NCI-H146 treated with DMSO at 0.1 percent for 48 hours (cell line): ENCODE measurements at regions not wholly inside any gene's neighbourhood (a gene's known extent, or its start where the extent isn't known, plus 50 kb on each side); places are given as distances from the start of the nearest gene placed in this dataset.

ENCODE experiments used
- DNase-seq: peaks from one replicate; lab custom pipeline; 2025; ENCODE audit not compliant: unreplicated experiment; lab: John Stamatoyannopoulos, UW

DNA sequence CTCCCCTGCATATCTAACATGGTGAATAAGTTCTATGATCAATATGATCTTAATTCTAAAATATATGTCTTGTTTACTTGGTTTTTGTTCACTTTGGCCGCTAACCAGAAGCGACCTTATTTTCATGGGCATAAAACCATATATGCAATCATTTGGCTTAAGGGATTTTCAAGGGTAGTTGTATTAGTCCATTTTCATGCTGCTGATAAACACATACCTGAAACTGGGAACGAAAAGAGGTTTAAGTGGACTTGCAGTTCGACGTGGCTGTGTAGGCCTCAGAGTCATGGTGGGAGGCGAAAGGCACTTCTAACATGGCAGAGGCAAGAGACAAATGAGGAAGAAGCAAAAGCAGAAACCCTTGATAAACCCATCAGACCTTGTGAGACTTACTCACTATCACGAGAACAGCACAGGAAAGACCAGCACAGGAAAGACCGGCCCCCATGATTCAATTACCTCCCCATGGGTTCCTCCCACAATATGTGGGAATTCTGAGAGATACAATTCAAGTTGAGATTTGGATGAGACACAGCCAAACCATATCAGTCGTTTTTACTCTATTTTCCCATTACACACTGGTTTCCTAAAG lies 114.3 kb upstream of the CPEB2 start:
- DNase-seq: no peak

DNA sequence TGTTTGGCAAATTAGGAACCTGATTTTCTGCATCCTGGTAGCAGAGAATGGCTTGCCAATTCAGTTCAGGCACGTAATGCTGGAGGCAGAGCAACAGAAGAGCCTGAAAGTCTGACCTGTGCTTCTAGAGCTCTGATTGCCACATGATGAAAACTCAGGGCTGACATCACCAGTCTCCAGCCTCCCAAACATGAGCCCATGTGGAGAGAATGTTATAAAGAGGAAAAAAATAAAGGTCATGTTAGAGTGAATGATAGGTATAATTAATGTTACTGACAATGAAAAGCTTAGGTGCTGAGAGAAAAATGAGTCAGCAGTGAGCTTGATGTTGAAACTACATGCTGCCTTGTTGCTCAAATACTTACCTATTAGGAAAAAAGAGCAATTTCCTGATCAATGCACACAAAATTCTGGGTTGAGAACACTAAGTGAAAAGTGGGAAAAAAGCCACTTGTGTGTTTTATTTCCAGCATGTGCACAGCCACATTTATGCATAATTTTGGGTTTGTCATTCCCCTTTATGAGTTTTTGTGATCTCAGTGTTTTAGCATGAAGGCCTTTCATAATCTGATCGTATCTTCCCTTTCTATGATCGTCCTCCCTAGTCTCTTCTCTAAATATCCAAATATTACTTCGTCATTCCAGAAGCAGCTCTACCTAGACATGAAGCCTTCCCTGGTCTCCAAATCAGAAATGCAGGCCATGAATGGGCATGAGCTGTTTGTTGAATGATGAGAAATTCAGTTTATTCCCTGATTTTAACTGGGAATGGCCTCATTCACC lies 113.3 kb upstream of the CPEB2 start:
- DNase-seq: no peak

DNA sequence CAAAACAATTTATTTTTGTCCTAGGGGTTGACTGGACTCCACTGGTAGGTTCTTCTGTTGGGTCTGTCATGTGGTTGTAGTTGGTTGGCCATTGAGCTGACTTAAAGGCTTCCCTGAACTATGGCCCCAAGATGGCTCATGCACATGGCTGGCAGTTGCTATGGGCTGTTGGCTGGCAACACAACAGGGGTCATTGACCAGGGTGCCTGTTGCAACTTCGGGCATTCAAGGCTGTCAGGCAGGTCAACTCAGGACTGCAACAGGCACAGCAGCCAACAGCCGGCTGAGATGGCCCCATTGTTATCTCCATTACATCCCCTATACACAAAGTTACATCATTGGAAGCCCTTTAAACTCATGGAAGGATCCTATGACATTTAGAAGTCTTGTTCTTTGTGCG lies 109.7 kb upstream of the CPEB2 start:
- no peak for DNase-seq

DNA sequence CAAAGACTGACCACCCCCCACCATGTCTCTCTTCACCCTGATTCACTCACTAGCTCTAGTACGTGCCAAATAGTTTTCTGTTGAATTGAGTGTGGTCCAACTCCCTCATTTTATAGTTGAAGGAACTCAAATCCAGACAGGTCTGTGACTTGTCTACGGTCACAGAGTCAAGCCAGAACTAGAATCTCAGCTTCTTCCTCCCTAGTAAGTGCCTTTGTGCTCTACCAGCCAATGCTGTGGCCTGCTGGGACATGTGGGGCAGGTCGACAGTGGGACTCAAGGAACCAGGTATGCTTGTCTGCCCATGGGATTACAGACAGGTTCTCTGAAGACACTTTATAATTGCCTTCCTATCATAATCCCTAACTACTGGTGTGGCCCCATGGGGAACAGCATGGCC lies 108.6 kb upstream of the CPEB2 start:
- DNase-seq: no peak

DNA sequence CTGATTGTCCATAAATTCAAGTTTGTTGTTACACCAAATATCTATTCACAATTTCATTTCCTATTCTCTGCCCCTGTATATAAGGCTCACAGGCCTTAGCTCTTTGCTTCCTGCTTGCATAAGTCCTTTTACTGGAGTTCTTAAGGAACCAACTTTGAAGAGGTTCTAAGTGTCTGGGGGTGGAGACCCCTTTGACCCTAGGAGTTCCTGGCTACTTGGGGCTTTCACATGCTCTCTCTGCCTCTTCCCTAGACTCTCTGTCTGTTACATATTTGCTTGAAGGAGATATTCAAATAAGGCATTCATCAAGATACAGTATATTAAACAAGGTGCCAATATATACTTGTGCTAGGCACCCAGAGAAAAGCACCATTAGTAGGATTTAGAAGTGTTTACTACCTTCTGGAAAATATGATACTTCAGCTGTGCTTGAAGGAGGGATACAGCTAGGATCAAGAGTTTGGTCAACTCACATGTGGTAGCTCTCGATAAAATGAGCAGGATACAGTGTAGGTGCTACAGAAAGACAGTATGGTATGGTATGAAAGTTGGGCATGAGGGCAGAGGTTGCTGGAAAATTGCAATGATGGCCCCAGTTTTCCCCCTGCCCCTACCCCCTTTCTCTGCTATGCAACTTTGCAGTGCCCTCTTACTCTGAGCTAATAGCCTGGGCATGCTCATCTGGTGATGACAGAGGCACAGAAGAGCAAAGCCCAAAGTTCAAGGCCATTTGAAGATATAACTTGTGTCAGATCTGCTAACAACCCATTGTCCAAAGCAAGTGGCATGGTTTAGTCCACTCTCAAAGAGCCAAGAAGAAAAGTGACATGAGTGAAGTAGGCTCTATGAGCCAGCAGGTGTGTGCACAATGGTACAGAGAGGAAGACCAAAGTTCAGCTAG lies 107.6 kb upstream of the CPEB2 start:
- no peak for DNase-seq

DNA sequence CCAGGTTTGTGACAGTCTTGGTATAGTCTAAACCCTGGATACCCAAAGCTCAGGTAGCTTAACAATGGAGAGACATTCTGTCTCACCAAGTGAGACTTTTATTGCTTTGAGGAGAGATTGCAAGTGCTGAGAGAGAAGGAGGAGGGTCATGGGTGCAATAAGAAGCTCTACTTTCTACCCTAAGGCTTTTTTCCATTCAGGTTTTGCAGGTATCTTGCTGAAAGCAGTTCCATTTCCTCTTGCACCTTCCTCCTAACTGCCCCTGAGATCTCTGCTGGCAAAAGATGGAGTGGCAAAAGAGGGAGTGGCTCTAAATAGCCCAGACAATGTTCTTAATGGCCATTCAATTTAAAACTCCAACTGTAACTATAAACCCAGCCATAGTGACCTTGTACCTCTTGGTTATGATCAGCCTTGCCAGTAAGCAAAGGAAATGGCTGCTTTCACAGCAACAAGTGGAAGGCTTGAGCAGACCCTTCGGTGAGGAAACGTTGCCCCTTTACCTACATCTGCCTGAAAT lies 105.6 kb upstream of the CPEB2 start:
- DNase-seq: no peak

DNA sequence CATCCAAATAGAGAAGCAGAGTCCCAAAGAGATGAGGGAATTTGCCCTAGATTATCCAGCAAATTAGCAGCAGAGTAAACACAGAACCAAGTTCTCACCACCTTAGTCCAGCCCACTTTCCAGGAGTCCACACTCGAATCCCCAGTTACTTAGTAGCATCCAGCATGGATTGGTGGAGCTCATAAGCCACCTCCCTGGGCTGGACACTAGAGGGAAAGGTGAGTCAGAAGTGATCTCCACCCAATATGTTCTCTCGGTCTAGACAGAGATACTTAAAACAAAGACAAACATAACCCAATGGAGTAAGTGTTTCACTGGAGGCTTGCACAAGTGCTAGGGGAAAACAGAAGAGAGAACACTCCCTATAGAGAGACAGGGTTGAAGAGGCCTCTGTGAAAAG lies 105.1 kb upstream of the CPEB2 start:
- DNase-seq: no peak

- no peak for DNase-seq
These were observed 103.3 kb upstream of the CPEB2 start for GRCh38 chr4:14898989-14899388.

- DNase-seq: no peak
These were observed 99.9 kb upstream of the CPEB2 start for GRCh38 chr4:14902342-14902741.

DNA sequence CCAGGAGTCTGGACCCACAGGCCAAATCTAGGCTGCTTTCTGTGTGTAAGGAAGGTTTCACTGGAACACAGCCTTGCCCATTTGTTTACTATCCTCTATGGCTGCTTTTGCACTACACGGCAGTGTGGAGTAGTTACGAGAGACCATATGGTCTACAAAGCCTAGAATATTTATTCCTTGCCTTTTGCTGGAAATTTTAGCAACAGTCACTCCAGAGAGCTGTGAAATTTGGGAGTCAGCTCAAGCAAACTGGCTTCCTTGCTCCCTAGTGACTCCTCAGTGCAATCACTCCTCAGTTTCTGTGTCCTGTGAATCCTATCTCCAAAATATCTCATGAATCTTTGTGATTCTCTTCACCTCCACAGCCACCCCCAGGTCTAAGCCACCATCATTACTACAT lies 99.0 kb upstream of the CPEB2 start:
- no peak for DNase-seq

- no peak for DNase-seq
These were observed 95.5 kb upstream of the CPEB2 start for GRCh38 chr4:14906805-14907204.

GRCh38 chr4:14908635-14909034 lies 93.6 kb upstream of the CPEB2 start:
- no peak for DNase-seq

DNA sequence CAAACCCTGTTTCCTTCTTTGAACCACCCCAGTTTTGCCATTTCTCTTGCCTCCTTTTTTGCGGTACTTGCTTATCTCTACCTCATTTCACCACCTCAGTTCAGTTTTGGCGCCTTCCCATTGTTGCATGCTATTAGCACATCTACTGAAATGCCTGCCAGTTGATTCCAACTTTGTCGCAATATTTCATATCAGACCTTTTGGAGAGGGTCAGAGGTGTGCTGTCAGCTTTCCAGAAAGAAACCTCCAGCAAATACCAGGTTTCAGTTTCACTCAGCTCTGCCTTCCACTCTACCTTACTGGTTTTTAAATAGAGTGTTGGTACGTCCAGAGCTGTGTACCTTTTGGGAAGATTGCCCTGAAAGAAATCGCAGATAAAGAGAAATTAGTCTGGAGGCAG lies 91.9 kb upstream of the CPEB2 start:
- no peak for DNase-seq

DNA sequence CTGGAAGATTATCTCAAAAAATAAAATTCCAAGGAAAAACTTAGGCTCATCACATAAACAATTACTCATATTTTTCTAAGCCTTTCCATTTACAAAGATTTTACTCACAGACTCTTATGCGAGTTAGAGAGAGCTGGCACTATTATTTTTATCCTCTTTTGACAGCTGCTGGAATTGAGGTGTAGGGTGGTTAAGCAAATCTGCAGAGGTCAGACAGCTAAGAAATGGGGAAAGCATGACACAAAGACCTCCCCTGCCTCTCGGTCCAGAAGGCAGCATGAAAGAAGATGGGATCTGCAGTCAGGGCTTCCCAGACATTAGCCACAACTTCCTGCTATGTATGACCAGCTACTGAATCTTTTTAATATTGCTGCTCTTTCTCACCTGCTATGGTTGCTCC lies 89.9 kb upstream of the CPEB2 start:
- no peak for DNase-seq

- DNase-seq: no peak
These were observed 87.3 kb upstream of the CPEB2 start for GRCh38 chr4:14915018-14915417.

DNA sequence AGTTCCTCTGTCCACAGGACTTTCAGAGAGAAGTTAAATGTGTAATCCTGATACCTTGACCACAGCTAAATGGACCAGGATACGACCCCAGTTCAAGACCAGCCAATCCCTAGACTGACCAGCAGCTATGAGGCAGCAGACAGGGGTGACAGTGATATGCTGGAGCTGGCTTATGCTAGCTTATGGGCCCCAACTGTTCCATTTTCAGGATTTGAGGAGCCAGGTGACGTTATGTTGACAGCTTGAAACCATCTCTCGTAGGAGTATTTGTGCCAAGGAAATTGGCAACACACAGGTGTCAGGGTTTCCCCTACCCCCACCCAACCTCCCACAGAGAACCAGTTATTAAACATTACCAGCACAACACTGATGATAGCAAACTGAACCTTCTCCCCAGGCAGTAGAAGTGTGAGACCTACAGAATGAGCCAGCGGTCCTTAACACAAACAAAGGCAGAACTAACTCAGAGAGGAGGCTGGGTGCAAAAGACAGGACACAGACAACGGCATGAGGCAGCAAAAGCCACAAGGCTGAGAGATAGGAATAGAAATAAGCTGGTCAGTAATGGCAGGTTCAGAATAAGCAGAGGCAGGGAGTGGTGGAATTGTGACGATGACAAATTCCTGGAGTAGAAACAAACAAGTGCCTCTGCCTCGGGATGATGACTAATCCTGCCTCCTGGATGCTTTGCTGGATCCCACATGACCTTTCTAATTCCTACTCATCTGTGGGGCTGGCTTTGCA lies 85.6 kb upstream of the CPEB2 start:
- DNase-seq: no peak

GRCh38 chr4:14917298-14917633 lies 85.0 kb upstream of the CPEB2 start:
- DNase-seq: no peak

DNA sequence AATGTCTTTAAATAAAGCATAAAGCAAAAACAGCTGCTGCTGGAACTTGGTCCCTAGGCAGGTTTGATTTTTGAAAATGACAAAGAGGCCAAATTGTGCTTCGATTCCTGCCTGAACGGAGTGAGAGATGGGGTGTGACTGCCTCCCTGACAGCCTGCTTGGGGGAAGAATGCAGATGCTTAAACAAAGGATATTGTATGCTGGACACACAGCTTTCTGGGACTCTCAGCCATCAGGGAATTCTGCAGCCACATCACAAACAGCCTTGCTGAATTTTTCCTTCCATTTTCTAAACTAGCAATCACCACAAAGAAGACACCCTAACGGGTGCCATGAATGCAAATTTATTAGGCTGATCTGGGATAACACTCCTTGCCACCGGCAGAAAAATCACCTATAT lies 83.9 kb upstream of the CPEB2 start:
- no peak for DNase-seq

DNA sequence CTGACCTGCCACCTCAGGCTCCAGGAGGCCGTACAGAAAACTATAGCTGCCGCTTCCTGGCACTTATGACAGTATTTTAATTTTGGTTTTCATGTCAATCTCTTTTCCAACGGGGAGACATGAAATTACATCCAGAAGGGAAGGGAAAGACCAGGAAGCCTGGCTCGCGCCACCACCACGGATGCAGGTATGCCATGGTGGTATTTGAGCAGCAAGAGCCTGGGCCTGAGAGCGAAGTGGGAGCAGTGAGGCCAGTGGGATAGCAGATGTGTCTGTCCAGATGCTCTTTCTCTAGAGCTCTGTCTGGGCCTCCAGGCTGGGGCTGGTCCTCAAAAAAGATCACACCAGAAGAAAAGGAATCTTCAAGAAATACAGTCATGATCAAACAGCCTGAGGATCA lies 82.5 kb upstream of the CPEB2 start:
- no peak for DNase-seq

GRCh38 chr4:14920237-14920636 lies 82.0 kb upstream of the CPEB2 start:
- DNase-seq: no peak

- no peak for DNase-seq
These were observed 81.4 kb upstream of the CPEB2 start for GRCh38 chr4:14920759-14921320.
